ENCODE measurements at regions not wholly inside any gene's neighbourhood (a gene's known extent, or its start where the extent isn't known, plus 50 kb on each side); places are given as distances from the start of the nearest gene placed in this dataset.

GRCh38 chrX:146144039-146144438 is 326.4 kb downstream of the SLITRK2 start:
- Mint-ChIP-seq H3K4me3 (no peak overlapping the region), H3K27ac (no peak overlapping the region), H3K27me3 (ENCODE audit: low read depth) (no peaks in the 10 kb centered on the region), H3K36me3 (no peaks in the 10 kb centered on the region), H3K9me3 (peaks cover 20% of the 10 kb centered on the region), H3K4me1 (no peaks in the 10 kb centered on the region)
- no peak for DNase-seq (ENCODE audit: low spot score in 2 of 2, unreplicated experiment in 2 of 2)
- no peak for TF ChIP-seq CTCF (IDR thresholded peaks at IDR 0.05; ENCODE audit: unreplicated experiment)

- H3K9me3 Mint-ChIP-seq, result peaks cover 24% of the 10 kb centered on the region
- H3K27ac Mint-ChIP-seq, result no peak overlapping the region
- no peaks in the 10 kb centered on the region for H3K4me1 Mint-ChIP-seq
- TF ChIP-seq CTCF (IDR thresholded peaks at IDR 0.05; ENCODE audit: unreplicated experiment), result no peak
- DNase-seq (ENCODE audit: low spot score in 2 of 2, unreplicated experiment in 2 of 2), result no peak
- H3K27me3 Mint-ChIP-seq (ENCODE audit: low read depth), result no peaks in the 10 kb centered on the region
- no peaks in the 10 kb centered on the region for H3K36me3 Mint-ChIP-seq
- no peak overlapping the region for H3K4me3 Mint-ChIP-seq
Measured at GRCh38 chrX:146154191-146154590, 336.6 kb downstream of the SLITRK2 start.

- peaks cover 26% of the 10 kb centered on the region for H3K9me3 Mint-ChIP-seq
- no peak for TF ChIP-seq CTCF (IDR thresholded peaks at IDR 0.05; ENCODE audit: unreplicated experiment)
Measured at GRCh38 chrX:146160443-146161203, 343.0 kb downstream of the SLITRK2 start.

GRCh38 chrX:146173742-146174141 is 356.1 kb downstream of the SLITRK2 start:
- Mint-ChIP-seq H3K36me3 (no peaks in the 10 kb centered on the region), H3K4me1 (no peaks in the 10 kb centered on the region), H3K9me3 (peaks cover 38% of the 10 kb centered on the region), H3K27ac (no peak overlapping the region), H3K27me3 (ENCODE audit: low read depth) (no peaks in the 10 kb centered on the region), H3K4me3 (no peak overlapping the region)
- TF ChIP-seq CTCF (IDR thresholded peaks at IDR 0.05; ENCODE audit: unreplicated experiment), result no peak
- DNase-seq (ENCODE audit: low spot score in 2 of 2, unreplicated experiment in 2 of 2), result no peak

More at GRCh38 chrX:146160443-146161203, 343.0 kb downstream of the SLITRK2 start:
- no peak for DNase-seq (ENCODE audit: low spot score in 2 of 2, unreplicated experiment in 2 of 2)
- Mint-ChIP-seq H3K36me3 (no peaks in the 10 kb centered on the region), H3K27me3 (ENCODE audit: low read depth) (no peaks in the 10 kb centered on the region), H3K4me3 (no peak overlapping the region), H3K27ac (no peak overlapping the region), H3K4me1 (no peaks in the 10 kb centered on the region)

DNA sequence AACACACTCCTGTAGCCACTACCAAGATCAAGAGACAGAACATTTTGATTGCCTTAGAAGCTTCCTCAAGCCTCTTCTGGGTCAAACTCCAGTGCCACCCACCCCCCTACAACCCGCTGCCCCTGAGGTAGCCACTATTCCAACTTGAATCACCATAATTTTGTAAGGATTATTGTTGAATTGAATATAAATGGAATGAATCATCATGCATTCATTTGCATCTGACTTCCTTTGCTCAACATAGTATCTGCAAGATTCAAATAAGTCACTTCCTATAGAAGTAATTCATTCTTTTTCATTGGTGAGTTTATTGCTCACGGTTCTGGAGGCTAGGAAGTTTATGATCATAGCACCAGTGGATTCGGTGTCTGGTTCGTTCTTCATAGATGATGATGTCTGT is 364.2 kb downstream of the SLITRK2 start:
- H3K4me1 Mint-ChIP-seq, result no peaks in the 10 kb centered on the region
- no peak overlapping the region for H3K4me3 Mint-ChIP-seq
- H3K27me3 Mint-ChIP-seq (ENCODE audit: low read depth), result no peaks in the 10 kb centered on the region
- no peak for TF ChIP-seq CTCF (IDR thresholded peaks at IDR 0.05; ENCODE audit: unreplicated experiment)
- DNase-seq (ENCODE audit: low spot score in 2 of 2, unreplicated experiment in 2 of 2), result no peak
- H3K27ac Mint-ChIP-seq, result no peak overlapping the region
- no peaks in the 10 kb centered on the region for H3K36me3 Mint-ChIP-seq
- peaks cover 48% of the 10 kb centered on the region for H3K9me3 Mint-ChIP-seq
